GM12878 (cell line): ENCODE measurements at regions not wholly inside any gene's neighbourhood (a gene's known extent, or its start where the extent isn't known, plus 50 kb on each side); places are given as distances from the start of the nearest gene placed in this dataset.

ENCODE experiments used
- CTCF ChIP-seq, 3 experiments: IDR thresholded peaks in 2 of 3; conservative IDR thresholded peaks in 1 of 3; 2 replicates each; pipeline ENCODE4 v1.5.1; 2011; ENCODE audit warnings: low read depth in 3 of 3, low read length in 3 of 3, mild to moderate bottlenecking in 3 of 3, control low read depth in 2 of 3, moderate library complexity in 2 of 3, inconsistent platforms in 1 of 3, mixed read lengths in 1 of 3; ENCODE audit not compliant: control insufficient read depth in 2 of 3, insufficient read depth in 1 of 3; ENCODE audit errors: extremely low read depth in 1 of 3
- EP300 ChIP-seq, 2 experiments: fragments of 150-350 bp in 1 of 2; IDR thresholded peaks; 2 replicates each; pipeline ENCODE4 v1.6.1; 2011 to 2012; ENCODE audit warnings: low read depth in 2 of 2, low read length in 2 of 2, borderline replicate concordance in 1 of 2, improper control_type of control experiment in 1 of 2, inconsistent platforms in 1 of 2; ENCODE audit not compliant: control insufficient read depth in 1 of 2
- POLR2AphosphoS2 ChIP-seq: IDR thresholded peaks from 2 replicates; pipeline ENCODE4 v1.6.1; 2011; ENCODE audit warnings: low read depth, mild to moderate bottlenecking, low read length, improper control_type of control experiment, moderate library complexity
- ZNF274 ChIP-seq: IDR thresholded peaks from one replicate; pipeline ENCODE4 v1.8.0; 2011; ENCODE audit not compliant: insufficient read length, insufficient read depth

GRCh38 chr2:21811541-21811940 lies 687.8 kb downstream of the TDRD15 start:
- TF ChIP-seq POLR2AphosphoS2 (no peak), CTCF (IDR thresholded peaks at IDR 0.05 in 2 of 3, conservative IDR thresholded peaks at IDR 0.05 in 1 of 3; ENCODE audit: control insufficient read depth in 2 of 3, extremely low read depth in 1 of 3, insufficient read depth in 1 of 3, low read depth in 3 of 3, low read length in 3 of 3) (no peak), ZNF274 (no peak), EP300 (IDR thresholded peaks at IDR 0.05; ENCODE audit: borderline replicate concordance in 1 of 2, control insufficient read depth in 1 of 2, low read depth in 2 of 2, low read length in 2 of 2) (no peak)
